Activated B cell treated with CpG ODN at 0.5 μM for 24 hours (primary cell): ENCODE measurements at regions not wholly inside any gene's neighbourhood (a gene's known extent, or its start where the extent isn't known, plus 50 kb on each side); places are given as distances from the start of the nearest gene placed in this dataset.

ENCODE experiments used
- ATAC-seq: fragments of 200-7000 bp; cut with Tn5 transposase; one replicate; pipeline ENCODE4 v1.10.0; 2021; ENCODE audit warnings: low read depth, mild to moderate bottlenecking, moderate library complexity
- CTCF ChIA-PET: fragments of 350-600 bp; sonication (Branson Sonifier 250); formaldehyde crosslinking; loops from one replicate; lab custom pipeline; 2021; ENCODE audit warnings: antibody characterized with exemption; lab: Charles Lee
- POLR2A ChIA-PET: fragments of 350-600 bp; sonication (Branson Sonifier 250); formaldehyde crosslinking; loops from one replicate; lab custom pipeline; 2021; ENCODE audit warnings: antibody characterized with exemption; lab: Charles Lee
- DNase-seq: peaks from one replicate; pipeline ENCODE4 v3.0.0; 2022
- H3K27ac Mint-ChIP-seq: one replicate; pipeline ENCODE4 v1.8.0; 2020; ENCODE audit warnings: mixed read lengths
- H3K27me3 Mint-ChIP-seq: one replicate; pipeline ENCODE4 v1.8.0; 2021; ENCODE audit warnings: mixed read lengths
- H3K36me3 Mint-ChIP-seq: one replicate; pipeline ENCODE4 v1.8.0; 2021; ENCODE audit warnings: low read depth, mixed read lengths
- H3K4me1 Mint-ChIP-seq: one replicate; pipeline ENCODE4 v1.8.0; 2021; ENCODE audit warnings: mixed read lengths
- H3K4me3 Mint-ChIP-seq: one replicate; pipeline ENCODE4 v1.8.0; 2020; ENCODE audit warnings: mild to moderate bottlenecking, mixed read lengths
- H3K9me3 Mint-ChIP-seq: one replicate; pipeline ENCODE4 v1.8.0; 2020; ENCODE audit warnings: mixed read lengths
- CTCF ChIP-seq: fragments of 200-600 bp; IDR thresholded peaks from one replicate; pipeline ENCODE4 v1.8.0; 2022; ENCODE audit warnings: antibody characterized with exemption, mild to moderate bottlenecking
- intact Hi-C: fragments of 100-400 bp; cut with micrococcal nuclease; formaldehyde crosslinking; loops from one replicate; pipeline ENCODE4 v1.15.1; 2024

- Mint-ChIP-seq H3K27me3 (no peaks in the 10 kb centered on the region), H3K36me3 (no peaks in the 10 kb centered on the region), H3K27ac (no peak overlapping the region), H3K4me1 (no peaks in the 10 kb centered on the region), H3K9me3 (no peaks in the 10 kb centered on the region), H3K4me3 (no peak overlapping the region)
- intact Hi-C loops = no loop called here
- CTCF ChIA-PET = no interaction called here
- POLR2A ChIA-PET = no interaction called here
- DNase-seq (no peak), ATAC-seq (no peak)
- TF ChIP-seq CTCF = no peak
These were observed 265.5 kb upstream of the ROPN1 start for GRCh38 chr3:124257336-124257864.

GRCh38 chr3:124258057-124258500 lies 266.2 kb upstream of the ROPN1 start:
- ChIA-PET POLR2A (no interaction called here), CTCF (no interaction called here)
- H3K4me1 Mint-ChIP-seq = no peaks in the 10 kb centered on the region
- no peaks in the 10 kb centered on the region for H3K27me3 Mint-ChIP-seq
- intact Hi-C loops = no loop called here
- no peaks in the 10 kb centered on the region for H3K9me3 Mint-ChIP-seq
- H3K27ac Mint-ChIP-seq = no peak overlapping the region
- no peak for ATAC-seq
- no peak overlapping the region for H3K4me3 Mint-ChIP-seq
- DNase-seq = no peak
- no peak for TF ChIP-seq CTCF
- no peaks in the 10 kb centered on the region for H3K36me3 Mint-ChIP-seq

- CTCF ChIA-PET = no interaction called here
- H3K36me3 Mint-ChIP-seq = no peaks in the 10 kb centered on the region
- H3K27me3 Mint-ChIP-seq = no peaks in the 10 kb centered on the region
- ATAC-seq (no peak), DNase-seq (no peak)
- no peak overlapping the region for H3K4me3 Mint-ChIP-seq
- intact Hi-C loops = no loop called here
- TF ChIP-seq CTCF = no peak
- no peaks in the 10 kb centered on the region for H3K4me1 Mint-ChIP-seq
- no peaks in the 10 kb centered on the region for H3K9me3 Mint-ChIP-seq
- peak overlapping the region; percentile 30 for H3K27ac Mint-ChIP-seq
- POLR2A ChIA-PET = no interaction called here
These were observed 268.4 kb upstream of the ROPN1 start for GRCh38 chr3:124260206-124260915.

DNA sequence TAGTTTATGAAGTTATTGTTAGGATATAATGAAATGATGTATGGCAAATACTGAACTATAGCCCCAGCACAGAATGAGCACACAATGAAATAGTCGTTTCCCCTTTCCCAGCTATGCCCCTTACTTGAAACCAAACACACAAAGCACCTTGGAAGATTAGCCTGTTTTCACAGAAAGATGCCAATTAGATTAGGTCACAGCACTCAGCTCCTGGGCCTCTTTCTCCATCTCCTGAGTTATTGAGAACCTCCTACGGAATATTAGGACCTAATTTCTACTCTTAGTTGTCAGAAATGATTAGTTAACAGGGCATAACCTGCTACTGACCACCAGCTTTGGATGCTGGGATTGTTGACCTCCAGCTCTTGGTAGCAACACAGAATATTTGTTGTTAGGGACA lies 269.4 kb upstream of the ROPN1 start:
- no peaks in the 10 kb centered on the region for H3K36me3 Mint-ChIP-seq
- intact Hi-C loops = no loop called here
- CTCF ChIA-PET = no interaction called here

DNA sequence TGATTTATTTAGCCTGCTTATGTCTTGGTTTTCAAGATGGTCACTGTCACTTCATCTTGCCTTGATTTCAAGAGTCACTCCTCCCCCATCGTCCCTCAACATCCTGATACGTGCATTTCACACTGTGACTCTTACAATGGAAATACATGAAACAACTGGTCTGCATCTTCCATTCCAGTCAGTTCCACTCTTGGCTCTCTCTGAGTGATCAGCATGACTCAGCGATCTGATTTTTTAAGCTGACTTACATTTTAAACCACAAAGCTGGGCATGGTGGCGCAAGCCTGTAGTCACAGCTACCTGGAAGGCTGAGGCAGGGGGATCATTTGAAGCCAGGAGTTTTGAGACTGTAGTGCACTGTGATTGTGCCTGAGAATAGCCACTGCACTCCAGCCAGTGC lies 271.2 kb upstream of the ROPN1 start:
- intact Hi-C loops = no loop called here
- Mint-ChIP-seq H3K27me3 (no peaks in the 10 kb centered on the region), H3K4me3 (no peak overlapping the region), H3K9me3 (no peaks in the 10 kb centered on the region), H3K36me3 (no peaks in the 10 kb centered on the region), H3K27ac (no peak overlapping the region), H3K4me1 (no peaks in the 10 kb centered on the region)
- ATAC-seq = no peak
- DNase-seq = no peak
- ChIA-PET CTCF (no interaction called here), POLR2A (no interaction called here)
- no peak for TF ChIP-seq CTCF

More for the DNA sequence above, 269.4 kb upstream of the ROPN1 start:
- no peaks in the 10 kb centered on the region for H3K9me3 Mint-ChIP-seq
- DNase-seq (no peak), ATAC-seq (no peak)
- no peak overlapping the region for H3K27ac Mint-ChIP-seq
- no peaks in the 10 kb centered on the region for H3K27me3 Mint-ChIP-seq
- H3K4me3 Mint-ChIP-seq = no peak overlapping the region
- no peaks in the 10 kb centered on the region for H3K4me1 Mint-ChIP-seq
- TF ChIP-seq CTCF = no peak
- POLR2A ChIA-PET = no interaction called here
